ENCODE measurements at regions not wholly inside any gene's neighbourhood (a gene's known extent, or its start where the extent isn't known, plus 50 kb on each side); places are given as distances from the start of the nearest gene placed in this dataset.

- TF ChIP-seq, protein P1, sequence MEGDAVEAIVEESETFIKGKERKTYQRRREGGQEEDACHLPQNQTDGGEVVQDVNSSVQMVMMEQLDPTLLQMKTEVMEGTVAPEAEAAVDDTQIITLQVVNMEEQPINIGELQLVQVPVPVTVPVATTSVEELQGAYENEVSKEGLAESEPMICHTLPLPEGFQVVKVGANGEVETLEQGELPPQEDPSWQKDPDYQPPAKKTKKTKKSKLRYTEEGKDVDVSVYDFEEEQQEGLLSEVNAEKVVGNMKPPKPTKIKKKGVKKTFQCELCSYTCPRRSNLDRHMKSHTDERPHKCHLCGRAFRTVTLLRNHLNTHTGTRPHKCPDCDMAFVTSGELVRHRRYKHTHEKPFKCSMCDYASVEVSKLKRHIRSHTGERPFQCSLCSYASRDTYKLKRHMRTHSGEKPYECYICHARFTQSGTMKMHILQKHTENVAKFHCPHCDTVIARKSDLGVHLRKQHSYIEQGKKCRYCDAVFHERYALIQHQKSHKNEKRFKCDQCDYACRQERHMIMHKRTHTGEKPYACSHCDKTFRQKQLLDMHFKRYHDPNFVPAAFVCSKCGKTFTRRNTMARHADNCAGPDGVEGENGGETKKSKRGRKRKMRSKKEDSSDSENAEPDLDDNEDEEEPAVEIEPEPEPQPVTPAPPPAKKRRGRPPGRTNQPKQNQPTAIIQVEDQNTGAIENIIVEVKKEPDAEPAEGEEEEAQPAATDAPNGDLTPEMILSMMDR (IDR thresholded peaks at IDR 0.05; ENCODE audit: insufficient read depth, low read length): no peak
- no peak for TF ChIP-seq POLR2AphosphoS5 (IDR thresholded peaks at IDR 0.05; ENCODE audit: low read depth)
- TF ChIP-seq SPI1 (IDR thresholded peaks at IDR 0.05; ENCODE audit: borderline replicate concordance, low read depth): no peak
These were observed 465.2 kb downstream of the MAFB start for GRCh38 chr20:40223810-40224209.
